ENCODE measurements at regions not wholly inside any gene's neighbourhood (a gene's known extent, or its start where the extent isn't known, plus 50 kb on each side); places are given as distances from the start of the nearest gene placed in this dataset.

DNA sequence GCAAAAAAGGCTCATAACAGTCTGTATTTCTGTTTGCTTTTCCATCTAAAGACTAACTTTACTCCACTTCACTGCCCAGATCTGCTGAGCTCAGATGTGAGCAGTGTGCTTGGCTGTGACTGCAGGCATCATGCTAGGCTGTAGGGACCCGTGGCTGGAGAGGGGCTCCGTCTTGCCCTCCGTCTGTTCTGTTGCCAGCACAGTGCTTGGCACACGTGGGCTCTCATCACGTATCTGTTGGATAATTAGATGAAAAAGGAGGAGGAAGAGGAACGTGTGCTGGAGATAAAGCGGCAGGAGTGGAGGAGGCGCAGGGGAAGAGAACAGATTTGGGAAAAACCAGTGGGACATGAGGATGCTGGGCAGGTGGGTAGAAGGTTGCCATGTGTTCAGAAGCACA, 57.6 kb upstream of the IER3 start:
- TF ChIP-seq ZNF565 (CRISPR knock-in tag; conservative IDR thresholded peaks at IDR 0.05; ENCODE audit: low read depth) (no peak), ARNTL (CRISPR knock-in tag; IDR thresholded peaks at IDR 0.05; ENCODE audit: borderline replicate concordance, low read depth) (no peak), BACH2 (CRISPR knock-in tag; IDR thresholded peaks at IDR 0.05; ENCODE audit: borderline replicate concordance) (no peak), ZNF70 (CRISPR knock-in tag; IDR thresholded peaks at IDR 0.05) (no peak), RARB (CRISPR knock-in tag; IDR thresholded peaks at IDR 0.05) (no peak), PPARA (CRISPR knock-in tag; IDR thresholded peaks at IDR 0.05; ENCODE audit: borderline replicate concordance) (no peak), GLIS3 (CRISPR knock-in tag; IDR thresholded peaks at IDR 0.05) (no peak)
- TF ChIP-seq, protein P1, sequence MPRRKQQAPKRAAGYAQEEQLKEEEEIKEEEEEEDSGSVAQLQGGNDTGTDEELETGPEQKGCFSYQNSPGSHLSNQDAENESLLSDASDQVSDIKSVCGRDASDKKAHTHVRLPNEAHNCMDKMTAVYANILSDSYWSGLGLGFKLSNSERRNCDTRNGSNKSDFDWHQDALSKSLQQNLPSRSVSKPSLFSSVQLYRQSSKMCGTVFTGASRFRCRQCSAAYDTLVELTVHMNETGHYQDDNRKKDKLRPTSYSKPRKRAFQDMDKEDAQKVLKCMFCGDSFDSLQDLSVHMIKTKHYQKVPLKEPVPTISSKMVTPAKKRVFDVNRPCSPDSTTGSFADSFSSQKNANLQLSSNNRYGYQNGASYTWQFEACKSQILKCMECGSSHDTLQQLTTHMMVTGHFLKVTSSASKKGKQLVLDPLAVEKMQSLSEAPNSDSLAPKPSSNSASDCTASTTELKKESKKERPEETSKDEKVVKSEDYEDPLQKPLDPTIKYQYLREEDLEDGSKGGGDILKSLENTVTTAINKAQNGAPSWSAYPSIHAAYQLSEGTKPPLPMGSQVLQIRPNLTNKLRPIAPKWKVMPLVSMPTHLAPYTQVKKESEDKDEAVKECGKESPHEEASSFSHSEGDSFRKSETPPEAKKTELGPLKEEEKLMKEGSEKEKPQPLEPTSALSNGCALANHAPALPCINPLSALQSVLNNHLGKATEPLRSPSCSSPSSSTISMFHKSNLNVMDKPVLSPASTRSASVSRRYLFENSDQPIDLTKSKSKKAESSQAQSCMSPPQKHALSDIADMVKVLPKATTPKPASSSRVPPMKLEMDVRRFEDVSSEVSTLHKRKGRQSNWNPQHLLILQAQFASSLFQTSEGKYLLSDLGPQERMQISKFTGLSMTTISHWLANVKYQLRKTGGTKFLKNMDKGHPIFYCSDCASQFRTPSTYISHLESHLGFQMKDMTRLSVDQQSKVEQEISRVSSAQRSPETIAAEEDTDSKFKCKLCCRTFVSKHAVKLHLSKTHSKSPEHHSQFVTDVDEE (CRISPR knock-in tag; IDR thresholded peaks at IDR 0.05), result no peak

Data from SK-N-SH treated with all-trans-retinoic acid at 6 μM for 48 hours (cell line).